T-helper 2 cell treated with Interferon-gamma antibody and Interleukin-4, amounts not matched to agents 5 μg/mL and 100 μg/mL, for 36 hours (primary cell): ENCODE measurements at regions not wholly inside any gene's neighbourhood (a gene's known extent, or its start where the extent isn't known, plus 50 kb on each side); places are given as distances from the start of the nearest gene placed in this dataset.

Source experiments
- DNase-seq: peaks from one replicate; pipeline ENCODE4 v3.0.0; 2021; ENCODE audit warnings: low spot score
- H3K27ac Mint-ChIP-seq: one replicate; pipeline ENCODE4 v1.8.0; 2021; ENCODE audit warnings: mild to moderate bottlenecking, mixed read lengths
- H3K27me3 Mint-ChIP-seq: one replicate; pipeline ENCODE4 v1.8.0; 2021; ENCODE audit warnings: low read depth, mixed read lengths
- H3K36me3 Mint-ChIP-seq: one replicate; pipeline ENCODE4 v1.8.0; 2021; ENCODE audit warnings: low read depth, mixed read lengths
- H3K4me1 Mint-ChIP-seq: one replicate; pipeline ENCODE4 v1.8.0; 2021; ENCODE audit warnings: low read depth, mixed read lengths
- H3K4me3 Mint-ChIP-seq: one replicate; pipeline ENCODE4 v1.8.0; 2022; ENCODE audit warnings: mild to moderate bottlenecking, moderate library complexity, mixed read lengths
- H3K9me3 Mint-ChIP-seq: one replicate; pipeline ENCODE4 v1.8.0; 2021; ENCODE audit warnings: mixed read lengths

DNA sequence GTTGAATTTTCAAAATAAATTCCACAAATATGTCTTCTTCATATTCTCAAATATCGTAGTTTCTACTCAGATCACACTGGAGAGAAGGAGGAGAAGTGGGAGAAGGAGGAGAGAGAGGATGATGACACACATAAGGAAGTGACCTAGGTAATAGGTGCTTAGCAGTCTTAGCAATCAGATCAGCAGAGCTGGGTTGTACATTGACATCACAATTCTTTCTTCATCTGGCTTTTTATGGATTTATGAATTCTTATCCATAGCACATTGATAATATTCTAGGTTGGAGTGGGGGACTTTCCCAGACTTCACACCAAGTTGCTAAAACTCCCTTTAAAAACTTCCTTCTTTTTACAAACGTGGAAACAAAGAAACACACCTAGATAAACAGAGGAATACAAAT is 86.9 kb downstream of the FGF9 start:
- Mint-ChIP-seq H3K4me1 (no peaks in the 10 kb centered on the region), H3K9me3 (no peaks in the 10 kb centered on the region), H3K27ac (no peak overlapping the region), H3K4me3 (no peak overlapping the region), H3K36me3 (no peaks in the 10 kb centered on the region), H3K27me3 (no peaks in the 10 kb centered on the region)
- no peak for DNase-seq

DNA sequence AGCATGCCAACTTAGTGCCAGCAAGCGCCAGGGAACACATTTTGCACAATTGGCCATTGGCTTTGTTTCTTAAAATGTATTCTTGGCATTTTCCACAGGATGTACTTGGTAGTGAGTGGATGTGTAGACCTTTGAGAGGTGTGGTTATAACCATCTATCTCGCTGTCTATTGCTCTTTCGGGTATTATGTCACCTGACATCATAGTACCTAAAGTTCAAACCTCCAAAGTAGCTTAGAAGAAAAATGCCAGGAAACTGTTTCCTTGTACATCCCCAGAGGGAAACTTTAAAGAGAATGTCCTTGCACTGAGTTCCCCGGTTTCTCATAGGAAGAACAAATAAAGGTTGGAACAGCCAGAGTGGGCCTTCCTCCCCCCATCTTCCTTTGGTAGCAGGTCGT is 87.6 kb downstream of the FGF9 start:
- no peaks in the 10 kb centered on the region for H3K36me3 Mint-ChIP-seq
- no peak overlapping the region for H3K27ac Mint-ChIP-seq
- H3K4me3 Mint-ChIP-seq, result no peak overlapping the region
- no peak for DNase-seq
- no peaks in the 10 kb centered on the region for H3K9me3 Mint-ChIP-seq
- no peaks in the 10 kb centered on the region for H3K4me1 Mint-ChIP-seq
- no peaks in the 10 kb centered on the region for H3K27me3 Mint-ChIP-seq

GRCh38 chr13:21759463-21759862 is 88.6 kb downstream of the FGF9 start:
- Mint-ChIP-seq H3K27me3 (no peaks in the 10 kb centered on the region), H3K4me3 (no peak overlapping the region), H3K36me3 (no peaks in the 10 kb centered on the region), H3K4me1 (no peaks in the 10 kb centered on the region), H3K27ac (no peak overlapping the region), H3K9me3 (no peaks in the 10 kb centered on the region)
- DNase-seq, result no peak

DNA sequence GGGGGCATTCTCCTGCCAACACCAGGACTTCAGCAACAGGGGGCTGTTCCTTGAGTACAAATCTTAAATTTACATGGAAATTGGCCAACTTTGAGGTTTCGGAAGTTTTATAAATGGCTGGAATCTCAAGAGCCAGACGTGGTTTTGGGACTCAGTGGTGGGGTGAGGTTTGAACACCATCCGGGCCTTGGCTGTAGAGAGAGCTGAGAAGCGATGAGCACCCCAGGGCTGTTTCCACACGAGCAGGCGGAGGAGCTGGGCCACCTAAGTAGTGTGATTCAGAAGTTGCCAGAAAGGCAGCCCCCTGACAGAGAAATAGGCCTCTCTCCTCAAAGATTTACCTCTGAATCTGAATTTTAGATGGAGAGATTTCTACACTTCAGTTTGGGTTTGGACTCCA is 89.0 kb downstream of the FGF9 start:
- Mint-ChIP-seq H3K4me1 (no peaks in the 10 kb centered on the region), H3K27me3 (no peaks in the 10 kb centered on the region), H3K36me3 (no peaks in the 10 kb centered on the region), H3K9me3 (no peaks in the 10 kb centered on the region), H3K27ac (no peak overlapping the region), H3K4me3 (no peak overlapping the region)
- DNase-seq, result no peak

DNA sequence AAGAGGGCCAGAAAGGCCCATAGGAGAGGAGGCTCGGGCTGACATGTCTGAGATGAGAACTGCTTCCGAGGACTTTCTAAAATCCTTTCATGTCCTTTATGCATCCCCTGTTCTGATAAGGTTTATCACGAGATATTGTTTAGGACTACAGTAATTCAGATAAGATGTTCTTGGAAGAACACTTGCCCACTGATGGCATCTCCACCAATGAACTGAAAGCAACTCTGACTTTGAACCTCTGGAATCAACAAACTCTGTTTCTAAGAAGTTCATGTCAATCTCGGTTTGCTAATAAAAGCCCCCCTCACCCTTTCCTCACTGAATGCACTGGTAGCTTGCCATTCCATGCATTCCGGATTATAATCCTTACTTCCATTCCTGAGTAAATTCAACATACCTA is 90.9 kb downstream of the FGF9 start:
- Mint-ChIP-seq H3K27ac (no peak overlapping the region), H3K9me3 (no peaks in the 10 kb centered on the region), H3K36me3 (no peaks in the 10 kb centered on the region), H3K27me3 (no peaks in the 10 kb centered on the region), H3K4me1 (no peaks in the 10 kb centered on the region), H3K4me3 (no peak overlapping the region)
- no peak for DNase-seq

DNA sequence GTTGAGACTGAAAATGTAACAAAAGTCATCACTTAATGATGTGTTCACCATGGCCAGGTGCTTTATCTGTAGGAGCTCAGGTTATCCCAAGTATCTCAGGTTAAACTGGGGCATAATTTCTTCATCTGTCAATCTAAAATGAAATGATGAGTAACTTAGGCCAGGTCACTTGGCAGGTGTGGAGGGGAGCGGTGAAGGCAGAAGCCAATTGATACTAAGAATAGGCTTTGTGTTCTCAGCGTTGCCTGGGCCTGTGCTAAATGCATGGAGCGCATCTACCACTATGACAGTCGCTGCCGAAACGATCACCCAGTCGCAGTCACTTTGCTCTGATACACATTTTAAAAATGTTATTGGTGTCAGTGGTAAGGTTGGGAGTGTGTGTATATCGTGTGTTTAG is 91.6 kb downstream of the FGF9 start:
- Mint-ChIP-seq H3K27me3 (no peaks in the 10 kb centered on the region), H3K27ac (no peak overlapping the region), H3K36me3 (no peaks in the 10 kb centered on the region), H3K4me3 (no peak overlapping the region), H3K9me3 (no peaks in the 10 kb centered on the region), H3K4me1 (no peaks in the 10 kb centered on the region)
- no peak for DNase-seq

DNA sequence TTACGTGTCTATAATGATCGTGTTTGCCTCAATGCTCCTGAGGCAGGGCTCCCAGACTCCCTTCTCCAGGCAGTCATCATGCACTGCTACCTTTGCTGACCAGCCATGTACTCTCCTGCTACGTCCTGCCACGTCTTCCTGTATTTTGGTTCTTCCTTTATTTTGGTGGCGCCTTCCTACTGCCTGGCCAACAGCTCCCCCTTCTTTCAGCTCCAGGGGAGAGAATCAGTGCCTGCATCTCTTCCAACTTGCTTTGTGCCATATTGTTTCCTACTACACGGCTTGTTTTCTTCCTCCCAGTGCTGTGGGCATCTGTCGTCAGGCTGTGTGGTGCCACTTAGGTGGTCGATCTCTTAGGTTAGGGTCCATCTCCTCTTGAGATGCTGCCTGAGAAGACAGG is 96.2 kb downstream of the FGF9 start:
- no peak overlapping the region for H3K4me3 Mint-ChIP-seq

DNA sequence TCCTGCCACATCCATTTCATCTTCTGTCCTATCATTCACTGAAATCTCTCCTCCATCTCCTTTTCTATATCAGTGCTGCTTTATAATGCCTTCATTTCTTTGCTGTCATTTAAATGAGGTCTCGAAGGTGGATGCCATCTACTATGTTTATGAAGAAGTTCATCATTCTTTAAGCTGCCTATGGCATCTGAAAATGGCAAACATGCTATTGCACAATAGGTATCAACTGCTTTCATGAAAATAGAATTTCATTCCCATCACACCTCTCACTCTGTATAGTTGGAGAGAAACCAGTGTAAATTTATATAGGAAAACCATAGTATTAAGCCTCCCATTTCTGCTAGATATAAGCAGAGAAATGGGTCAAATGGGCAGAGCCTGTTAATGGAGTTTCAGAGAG is 100.2 kb downstream of the FGF9 start:
- Mint-ChIP-seq H3K9me3 (no peaks in the 10 kb centered on the region), H3K4me3 (no peak overlapping the region), H3K27ac (no peak overlapping the region), H3K4me1 (no peaks in the 10 kb centered on the region), H3K36me3 (no peaks in the 10 kb centered on the region), H3K27me3 (no peaks in the 10 kb centered on the region)
- DNase-seq, result no peak

More for the DNA sequence above, 96.2 kb downstream of the FGF9 start:
- Mint-ChIP-seq H3K36me3 (no peaks in the 10 kb centered on the region), H3K27me3 (no peaks in the 10 kb centered on the region), H3K4me1 (no peaks in the 10 kb centered on the region), H3K27ac (no peak overlapping the region), H3K9me3 (no peaks in the 10 kb centered on the region)
- no peak for DNase-seq

DNA sequence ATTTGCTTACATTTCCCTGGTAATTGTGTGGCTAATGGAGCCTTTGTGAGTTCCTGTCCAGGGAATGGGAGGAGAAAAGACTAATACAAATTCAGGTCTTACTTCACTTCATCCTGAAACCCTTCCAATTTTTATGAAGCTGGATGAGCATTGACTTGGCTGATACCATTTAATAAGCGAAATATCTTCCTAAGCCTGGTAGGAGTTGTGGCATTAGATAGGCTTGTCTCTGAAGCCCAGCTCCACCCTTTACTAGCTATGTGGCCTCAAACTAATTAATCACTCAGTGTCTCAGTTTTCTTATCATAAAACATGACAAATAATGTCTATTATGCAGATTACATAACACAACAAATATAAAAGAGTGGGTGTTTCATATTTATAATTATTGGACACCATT is 106.3 kb downstream of the FGF9 start:
- H3K36me3 Mint-ChIP-seq, result no peaks in the 10 kb centered on the region
- no peaks in the 10 kb centered on the region for H3K4me1 Mint-ChIP-seq
- no peaks in the 10 kb centered on the region for H3K9me3 Mint-ChIP-seq
- H3K27ac Mint-ChIP-seq, result no peak overlapping the region
- no peak for DNase-seq
- no peak overlapping the region for H3K4me3 Mint-ChIP-seq
- H3K27me3 Mint-ChIP-seq, result no peaks in the 10 kb centered on the region

DNA sequence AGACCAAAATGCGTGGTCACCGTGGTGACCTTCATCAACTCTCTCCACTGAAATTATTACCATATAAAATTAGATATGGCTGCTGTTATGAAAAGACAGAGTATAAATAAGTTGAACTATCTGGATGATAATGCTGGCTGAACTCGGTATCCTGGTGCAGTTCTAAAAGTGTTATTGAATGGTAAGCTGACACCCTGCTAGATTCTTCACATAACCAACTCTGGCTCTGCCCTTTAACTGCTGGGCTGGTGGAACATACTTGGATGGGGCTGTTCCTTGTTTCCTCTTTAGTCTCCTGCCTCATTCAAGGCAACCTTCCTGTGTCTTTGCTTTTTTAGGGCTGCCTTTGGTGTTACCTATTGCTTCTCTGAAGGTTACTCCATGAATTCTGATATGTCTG is 106.9 kb downstream of the FGF9 start:
- no peak overlapping the region for H3K27ac Mint-ChIP-seq
- H3K36me3 Mint-ChIP-seq, result no peaks in the 10 kb centered on the region
- no peaks in the 10 kb centered on the region for H3K4me1 Mint-ChIP-seq
- no peaks in the 10 kb centered on the region for H3K27me3 Mint-ChIP-seq
- no peak for DNase-seq
- no peak overlapping the region for H3K4me3 Mint-ChIP-seq
- no peaks in the 10 kb centered on the region for H3K9me3 Mint-ChIP-seq

- Mint-ChIP-seq H3K9me3 (no peaks in the 10 kb centered on the region), H3K27me3 (no peaks in the 10 kb centered on the region), H3K4me1 (no peaks in the 10 kb centered on the region)
These were observed 111.9 kb downstream of the FGF9 start for GRCh38 chr13:21782736-21783135.

GRCh38 chr13:21785990-21786389 is 115.1 kb downstream of the FGF9 start:
- Mint-ChIP-seq H3K27me3 (no peaks in the 10 kb centered on the region), H3K4me3 (no peak overlapping the region), H3K36me3 (no peaks in the 10 kb centered on the region), H3K4me1 (no peaks in the 10 kb centered on the region), H3K27ac (no peak overlapping the region), H3K9me3 (no peaks in the 10 kb centered on the region)
- no peak for DNase-seq

More at GRCh38 chr13:21782736-21783135, 111.9 kb downstream of the FGF9 start:
- Mint-ChIP-seq H3K27ac (no peak overlapping the region), H3K36me3 (no peaks in the 10 kb centered on the region), H3K4me3 (no peak overlapping the region)
- DNase-seq, result no peak

GRCh38 chr13:21796066-21796465 is 125.2 kb downstream of the FGF9 start:
- Mint-ChIP-seq H3K27me3 (no peaks in the 10 kb centered on the region), H3K27ac (no peak overlapping the region), H3K9me3 (no peaks in the 10 kb centered on the region), H3K4me3 (no peak overlapping the region), H3K4me1 (no peaks in the 10 kb centered on the region), H3K36me3 (no peaks in the 10 kb centered on the region)
- DNase-seq, result no peak

GRCh38 chr13:21796775-21797514 is 126.1 kb downstream of the FGF9 start:
- Mint-ChIP-seq H3K4me3 (no peak overlapping the region), H3K9me3 (no peaks in the 10 kb centered on the region), H3K27me3 (no peaks in the 10 kb centered on the region), H3K4me1 (no peaks in the 10 kb centered on the region), H3K27ac (no peak overlapping the region), H3K36me3 (no peaks in the 10 kb centered on the region)
- DNase-seq, result no peak

DNA sequence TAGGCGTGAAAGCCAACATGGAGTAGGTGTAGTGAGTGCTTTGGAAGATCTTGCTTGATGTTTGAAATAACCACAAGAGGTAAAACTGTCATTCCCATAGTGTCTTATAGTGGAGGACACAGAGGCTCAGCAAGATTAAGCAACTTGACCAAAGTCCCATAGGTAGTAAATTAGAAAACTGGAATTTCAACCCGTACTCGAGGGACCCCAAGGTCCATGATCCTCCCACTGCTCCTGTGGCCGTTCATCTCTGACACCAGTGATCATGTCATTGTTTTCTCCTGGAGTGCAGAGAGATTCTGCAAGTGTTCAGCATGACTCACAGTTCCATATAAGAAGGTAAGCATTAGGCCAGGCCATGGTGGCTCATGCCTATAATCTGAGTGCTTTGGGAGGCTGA is 126.9 kb downstream of the FGF9 start:
- Mint-ChIP-seq H3K4me1 (no peaks in the 10 kb centered on the region), H3K36me3 (no peaks in the 10 kb centered on the region), H3K4me3 (no peak overlapping the region), H3K27me3 (no peaks in the 10 kb centered on the region), H3K9me3 (no peaks in the 10 kb centered on the region), H3K27ac (no peak overlapping the region)
- no peak for DNase-seq
